ENCODE measurements at regions not wholly inside any gene's neighbourhood (a gene's known extent, or its start where the extent isn't known, plus 50 kb on each side); places are given as distances from the start of the nearest gene placed in this dataset.

GRCh38 chr4:62901101-62901500, 1508.1 kb downstream of the TECRL start:
- no peak for DNase-seq

GRCh38 chr4:62899646-62900364, 1509.4 kb downstream of the TECRL start:
- no peak for DNase-seq

- DNase-seq = no peak
These were observed 1511.1 kb downstream of the TECRL start for GRCh38 chr4:62898115-62898514.

- DNase-seq = no peak
These were observed 1512.5 kb downstream of the TECRL start for GRCh38 chr4:62896721-62897120.

- DNase-seq = no peak
These were observed 1527.3 kb downstream of the TECRL start for GRCh38 chr4:62881901-62882300.

- DNase-seq = no peak
These were observed 1528.0 kb downstream of the TECRL start for GRCh38 chr4:62881210-62881609.

- no peak for DNase-seq
These were observed 1536.4 kb downstream of the TECRL start for GRCh38 chr4:62872856-62873255.

- no peak for DNase-seq
These were observed 1538.2 kb downstream of the TECRL start for GRCh38 chr4:62871078-62871477.

GRCh38 chr4:62870451-62870850, 1538.8 kb downstream of the TECRL start:
- no peak for DNase-seq

GRCh38 chr4:62865261-62865660, 1544.0 kb downstream of the TECRL start:
- DNase-seq = no peak

- no peak for DNase-seq
These were observed 1559.6 kb downstream of the TECRL start for GRCh38 chr4:62849696-62850095.

GRCh38 chr4:62835631-62836030, 1573.6 kb downstream of the TECRL start:
- DNase-seq = no peak

- DNase-seq = peak in 1 of 56 donors; percentile 2
These were observed 1586.9 kb downstream of the TECRL start for GRCh38 chr4:62822306-62822705.

- no peak for DNase-seq
These were observed 1592.7 kb downstream of the TECRL start for GRCh38 chr4:62816566-62816965.

GRCh38 chr4:62814510-62815047, 1594.7 kb downstream of the TECRL start:
- DNase-seq = no peak

- DNase-seq = no peak
These were observed 1602.4 kb downstream of the TECRL start for GRCh38 chr4:62806816-62807215.

- no peak for DNase-seq
These were observed 1603.9 kb downstream of the ADGRL3 start for GRCh38 chr4:62804075-62804474.

GRCh38 chr4:62797221-62797620, 1597.1 kb downstream of the ADGRL3 start:
- no peak for DNase-seq

GRCh38 chr4:62791386-62791785, 1591.3 kb downstream of the ADGRL3 start:
- DNase-seq = no peak

GRCh38 chr4:62771983-62772557, 1571.9 kb downstream of the ADGRL3 start:
- DNase-seq = peak in 2 of 56 donors; percentile 0

GRCh38 chr4:62740296-62740695, 1540.2 kb downstream of the ADGRL3 start:
- no peak for DNase-seq

GRCh38 chr4:62717154-62717553, 1517.0 kb downstream of the ADGRL3 start:
- no peak for DNase-seq

- no peak for DNase-seq
These were observed 1511.4 kb downstream of the ADGRL3 start for GRCh38 chr4:62711575-62711974.
